ENCODE measurements at regions not wholly inside any gene's neighbourhood (a gene's known extent, or its start where the extent isn't known, plus 50 kb on each side); places are given as distances from the start of the nearest gene placed in this dataset.

- TF ChIP-seq KDM5A (IDR thresholded peaks at IDR 0.05) (no peak), CTCF (IDR thresholded peaks at IDR 0.05) (no peak), FOSB (CRISPR knock-in tag; IDR thresholded peaks at IDR 0.05) (no peak), POLR2A (IDR thresholded peaks at IDR 0.05; ENCODE audit: low read length) (no peak), RAD21 (conservative IDR thresholded peaks at IDR 0.05 in 1 of 2, IDR thresholded peaks at IDR 0.05 in 1 of 2) (no peak), MAX (IDR thresholded peaks at IDR 0.05) (no peak), CEBPB (IDR thresholded peaks at IDR 0.05) (no peak), HOXB5 (CRISPR knock-in tag; IDR thresholded peaks at IDR 0.05) (no peak), MAZ (IDR thresholded peaks at IDR 0.05; ENCODE audit: borderline replicate concordance, low read depth, low read length) (no peak)
These were observed 90.5 kb upstream of the LY86 start for GRCh38 chr6:6497976-6498375.

All from A549 (cell line).